ENCODE measurements at regions not wholly inside any gene's neighbourhood (a gene's known extent, or its start where the extent isn't known, plus 50 kb on each side); places are given as distances from the start of the nearest gene placed in this dataset.

GRCh38 chr6:74197310-74197709, 501.3 kb downstream of the CD109 start:
- H3K27ac ChIP-seq, result no peak overlapping the region
- no peaks in the 10 kb centered on the region for H3K4me1 ChIP-seq
- H3K27me3 ChIP-seq (replicated peaks in 1 of 7), result no peaks in the 10 kb centered on the region
- no peak overlapping the region for H3K4me3 ChIP-seq
- DNase-seq, result no peak
- H3K36me3 ChIP-seq, result no peaks in the 10 kb centered on the region
- intact Hi-C loops (cut with DNase I; ENCODE audit: low total_unique reads), result no loop called here
- TF ChIP-seq POLR2AphosphoS5 (IDR thresholded peaks at IDR 0.05), result no peak
- TF ChIP-seq POLR2A (IDR thresholded peaks at IDR 0.05), result no peak
- TF ChIP-seq CTCF (IDR thresholded peaks at IDR 0.05 in 8 of 11, conservative IDR thresholded peaks at IDR 0.05 in 3 of 11), result no peak
- H3K9me3 ChIP-seq, result peaks cover 0 to 7% (median 0%) of the 10 kb centered on the region in 8 donors

- TF ChIP-seq CTCF (IDR thresholded peaks at IDR 0.05 in 8 of 11, conservative IDR thresholded peaks at IDR 0.05 in 3 of 11) (no peak), POLR2AphosphoS5 (IDR thresholded peaks at IDR 0.05) (no peak), POLR2A (IDR thresholded peaks at IDR 0.05) (no peak)
- peaks cover 0 to 8% (median 0%) of the 10 kb centered on the region in 8 donors for H3K9me3 ChIP-seq
- WGBS, 5 donors, result 81 to 89% (median 85%) methylated on average over 3 of the region's 3 CpGs
- no peaks in the 10 kb centered on the region for H3K36me3 ChIP-seq
- intact Hi-C loops (cut with DNase I; ENCODE audit: low total_unique reads), result no loop called here
- DNase-seq, result no peak
- H3K4me3 ChIP-seq, result no peak overlapping the region
- H3K27me3 ChIP-seq (replicated peaks in 1 of 7), result no peaks in the 10 kb centered on the region
- no peak overlapping the region for H3K27ac ChIP-seq
- H3K4me1 ChIP-seq, result no peaks in the 10 kb centered on the region
These were observed 491.8 kb downstream of the CD109 start for GRCh38 chr6:74187811-74188210.

- TF ChIP-seq POLR2A (IDR thresholded peaks at IDR 0.05) (no peak), CTCF (IDR thresholded peaks at IDR 0.05 in 8 of 11, conservative IDR thresholded peaks at IDR 0.05 in 3 of 11) (no peak), POLR2AphosphoS5 (IDR thresholded peaks at IDR 0.05) (no peak)
- intact Hi-C loops (cut with DNase I; ENCODE audit: low total_unique reads), result no loop called here
- no peaks in the 10 kb centered on the region for H3K27me3 ChIP-seq (replicated peaks in 1 of 7)
- peaks cover 0 to 22% (median 0%) of the 10 kb centered on the region in 8 donors for H3K9me3 ChIP-seq
- no peaks in the 10 kb centered on the region for H3K4me1 ChIP-seq
- no peak overlapping the region for H3K27ac ChIP-seq
- 71 to 92% (median 86%) methylated on average over 4 to 5 of the region's 5 CpGs for whole genome bisulfite sequencing, 5 donors
- no peak overlapping the region for H3K4me3 ChIP-seq
- DNase-seq, result no peak
- no peaks in the 10 kb centered on the region for H3K36me3 ChIP-seq
These were observed 487.0 kb downstream of the CD109 start for GRCh38 chr6:74182992-74183391.

GRCh38 chr6:74181471-74181870, 485.5 kb downstream of the CD109 start:
- Histone ChIP-seq H3K4me3 (no peak overlapping the region), H3K9me3 (peaks cover 0 to 22% (median 0%) of the 10 kb centered on the region in 8 donors), H3K4me1 (no peaks in the 10 kb centered on the region), H3K27ac (no peak overlapping the region), H3K36me3 (no peaks in the 10 kb centered on the region), H3K27me3 (replicated peaks in 1 of 7) (no peaks in the 10 kb centered on the region)
- TF ChIP-seq POLR2AphosphoS5 (IDR thresholded peaks at IDR 0.05), result no peak
- no peak for TF ChIP-seq POLR2A (IDR thresholded peaks at IDR 0.05)
- TF ChIP-seq CTCF (IDR thresholded peaks at IDR 0.05 in 8 of 11, conservative IDR thresholded peaks at IDR 0.05 in 3 of 11), result no peak
- DNase-seq, result no peak
- intact Hi-C loops (cut with DNase I; ENCODE audit: low total_unique reads), result no loop called here
